ENCODE measurements at regions not wholly inside any gene's neighbourhood (a gene's known extent, or its start where the extent isn't known, plus 50 kb on each side); places are given as distances from the start of the nearest gene placed in this dataset.

GRCh38 chr2:15687720-15688119 is 96.1 kb downstream of the DDX1 start:
- no peak for DNase-seq (ENCODE audit: low read depth)
- no peak for TF ChIP-seq CTCF (conservative IDR thresholded peaks at IDR 0.05; ENCODE audit: control insufficient read depth, insufficient read depth, low read depth, low read length)
- H3K4me3 ChIP-seq (ENCODE audit: control insufficient read depth, low read depth, low read length), result no peak overlapping the region

- TF ChIP-seq CTCF (conservative IDR thresholded peaks at IDR 0.05; ENCODE audit: control insufficient read depth, insufficient read depth, low read depth, low read length), result no peak
- no peak overlapping the region for H3K4me3 ChIP-seq (ENCODE audit: control insufficient read depth, low read depth, low read length)
- DNase-seq (ENCODE audit: low read depth), result no peak
Observed at GRCh38 chr2:15688924-15689568, 97.4 kb downstream of the DDX1 start.

GRCh38 chr2:15689654-15690053 is 98.0 kb downstream of the DDX1 start:
- TF ChIP-seq CTCF (conservative IDR thresholded peaks at IDR 0.05; ENCODE audit: control insufficient read depth, insufficient read depth, low read depth, low read length), result no peak
- no peak for DNase-seq (ENCODE audit: low read depth)
- H3K4me3 ChIP-seq (ENCODE audit: control insufficient read depth, low read depth, low read length), result no peak overlapping the region

- no peak for DNase-seq (ENCODE audit: low read depth)
- H3K4me3 ChIP-seq (ENCODE audit: control insufficient read depth, low read depth, low read length), result no peak overlapping the region
- TF ChIP-seq CTCF (conservative IDR thresholded peaks at IDR 0.05; ENCODE audit: control insufficient read depth, insufficient read depth, low read depth, low read length), result no peak
Observed at GRCh38 chr2:15691586-15692310, 100.1 kb downstream of the DDX1 start.

- no peak for DNase-seq (ENCODE audit: low read depth)
Observed at GRCh38 chr2:15692551-15693377, 101.1 kb downstream of the DDX1 start.

More at GRCh38 chr2:15692551-15693377, 101.1 kb downstream of the DDX1 start:
- no peak overlapping the region for H3K4me3 ChIP-seq (ENCODE audit: control insufficient read depth, low read depth, low read length)
- TF ChIP-seq CTCF (conservative IDR thresholded peaks at IDR 0.05; ENCODE audit: control insufficient read depth, insufficient read depth, low read depth, low read length), result no peak
